ENCODE measurements at regions not wholly inside any gene's neighbourhood (a gene's known extent, or its start where the extent isn't known, plus 50 kb on each side); places are given as distances from the start of the nearest gene placed in this dataset.

DNA sequence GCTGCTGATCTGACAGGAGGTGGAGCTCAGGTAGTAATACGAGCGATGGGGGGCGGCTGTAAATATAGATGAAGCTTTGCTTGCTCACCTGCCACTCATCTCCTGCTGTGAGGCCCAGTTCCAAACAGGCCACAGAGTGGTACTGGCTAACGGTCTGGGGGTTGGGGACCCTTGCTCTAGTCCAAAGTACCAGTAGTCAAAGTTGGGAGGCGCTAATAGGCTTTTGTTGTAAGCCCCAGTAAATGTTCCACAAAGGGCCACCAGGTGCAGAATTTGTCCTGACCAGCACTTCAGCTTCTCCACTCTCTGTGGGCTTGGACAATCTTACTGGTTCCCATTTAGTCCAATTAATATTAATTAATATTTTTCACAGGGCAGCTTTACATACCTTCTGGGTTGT lies 206.6 kb downstream of the ACTR3B start:
- no peaks in the 10 kb centered on the region for H3K4me1 Mint-ChIP-seq (ENCODE audit: unreplicated experiment)
- H3K36me3 Mint-ChIP-seq (ENCODE audit: unreplicated experiment) = no peaks in the 10 kb centered on the region
- no peak overlapping the region for H3K27ac Mint-ChIP-seq (ENCODE audit: unreplicated experiment)

DNA sequence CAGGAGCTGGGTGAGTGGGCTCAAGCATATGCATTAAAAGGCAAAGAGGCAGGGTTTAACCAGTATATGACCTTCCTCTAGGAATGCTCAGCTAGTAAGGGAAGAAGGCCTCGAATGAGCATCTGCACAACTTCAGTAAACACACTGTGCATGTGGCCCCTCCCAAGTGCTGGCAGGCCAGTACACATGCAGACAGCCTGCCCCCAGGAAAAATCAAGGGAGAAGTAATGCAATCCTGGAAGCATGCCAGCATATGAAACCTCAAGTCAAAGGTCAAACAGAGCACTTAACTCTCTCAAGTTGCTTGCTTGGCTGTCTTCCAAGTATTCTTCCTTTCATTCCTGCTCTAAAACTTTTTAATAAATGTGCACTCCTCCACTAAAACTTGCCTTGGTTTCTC lies 208.4 kb downstream of the ACTR3B start:
- no peaks in the 10 kb centered on the region for H3K27me3 Mint-ChIP-seq (ENCODE audit: unreplicated experiment)
- TF ChIP-seq, protein P1, sequence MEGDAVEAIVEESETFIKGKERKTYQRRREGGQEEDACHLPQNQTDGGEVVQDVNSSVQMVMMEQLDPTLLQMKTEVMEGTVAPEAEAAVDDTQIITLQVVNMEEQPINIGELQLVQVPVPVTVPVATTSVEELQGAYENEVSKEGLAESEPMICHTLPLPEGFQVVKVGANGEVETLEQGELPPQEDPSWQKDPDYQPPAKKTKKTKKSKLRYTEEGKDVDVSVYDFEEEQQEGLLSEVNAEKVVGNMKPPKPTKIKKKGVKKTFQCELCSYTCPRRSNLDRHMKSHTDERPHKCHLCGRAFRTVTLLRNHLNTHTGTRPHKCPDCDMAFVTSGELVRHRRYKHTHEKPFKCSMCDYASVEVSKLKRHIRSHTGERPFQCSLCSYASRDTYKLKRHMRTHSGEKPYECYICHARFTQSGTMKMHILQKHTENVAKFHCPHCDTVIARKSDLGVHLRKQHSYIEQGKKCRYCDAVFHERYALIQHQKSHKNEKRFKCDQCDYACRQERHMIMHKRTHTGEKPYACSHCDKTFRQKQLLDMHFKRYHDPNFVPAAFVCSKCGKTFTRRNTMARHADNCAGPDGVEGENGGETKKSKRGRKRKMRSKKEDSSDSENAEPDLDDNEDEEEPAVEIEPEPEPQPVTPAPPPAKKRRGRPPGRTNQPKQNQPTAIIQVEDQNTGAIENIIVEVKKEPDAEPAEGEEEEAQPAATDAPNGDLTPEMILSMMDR (IDR thresholded peaks at IDR 0.05) = no peak
- peaks cover 44% of the 10 kb centered on the region for H3K9me3 Mint-ChIP-seq (ENCODE audit: unreplicated experiment)
- no peaks in the 10 kb centered on the region for H3K4me1 Mint-ChIP-seq (ENCODE audit: unreplicated experiment)
- DNase-seq (ENCODE audit: extremely low spot score, unreplicated experiment) = no peak
- no peaks in the 10 kb centered on the region for H3K36me3 Mint-ChIP-seq (ENCODE audit: unreplicated experiment)
- H3K27ac Mint-ChIP-seq (ENCODE audit: unreplicated experiment) = no peak overlapping the region
- no peak overlapping the region for H3K4me3 Mint-ChIP-seq (ENCODE audit: unreplicated experiment)

More for the DNA sequence above, 206.6 kb downstream of the ACTR3B start:
- H3K4me3 Mint-ChIP-seq (ENCODE audit: unreplicated experiment) = no peak overlapping the region
- TF ChIP-seq, protein P1 (IDR thresholded peaks at IDR 0.05) = no peak
- H3K9me3 Mint-ChIP-seq (ENCODE audit: unreplicated experiment) = peaks cover 37% of the 10 kb centered on the region
- no peak for DNase-seq (ENCODE audit: extremely low spot score, unreplicated experiment)
- no peaks in the 10 kb centered on the region for H3K27me3 Mint-ChIP-seq (ENCODE audit: unreplicated experiment)

DNA sequence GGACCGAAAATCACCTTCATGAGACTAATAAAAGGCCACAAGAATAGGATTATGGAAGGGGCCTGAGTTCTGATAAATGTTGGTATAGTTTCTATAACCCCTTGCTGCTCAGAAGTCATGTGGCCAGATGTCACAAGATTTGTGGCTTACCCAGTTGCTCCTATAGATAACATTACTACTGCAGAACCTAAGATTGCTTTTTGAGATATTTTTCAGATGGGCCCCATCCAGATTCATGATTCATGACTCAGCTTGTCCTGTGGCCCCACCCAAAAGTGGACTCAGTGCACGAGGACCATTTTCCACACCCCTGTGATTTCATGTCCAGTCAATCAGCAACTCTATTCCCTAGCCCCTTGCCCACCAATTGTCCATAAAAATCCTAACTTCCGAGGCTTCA lies 209.0 kb downstream of the ACTR3B start:
- no peak for DNase-seq (ENCODE audit: extremely low spot score, unreplicated experiment)
- H3K4me3 Mint-ChIP-seq (ENCODE audit: unreplicated experiment) = no peak overlapping the region
- TF ChIP-seq, protein P1 (IDR thresholded peaks at IDR 0.05) = no peak
- H3K27me3 Mint-ChIP-seq (ENCODE audit: unreplicated experiment) = no peaks in the 10 kb centered on the region
- H3K9me3 Mint-ChIP-seq (ENCODE audit: unreplicated experiment) = peaks cover 44% of the 10 kb centered on the region
- no peak overlapping the region for H3K27ac Mint-ChIP-seq (ENCODE audit: unreplicated experiment)
- no peaks in the 10 kb centered on the region for H3K36me3 Mint-ChIP-seq (ENCODE audit: unreplicated experiment)
- no peaks in the 10 kb centered on the region for H3K4me1 Mint-ChIP-seq (ENCODE audit: unreplicated experiment)

DNA sequence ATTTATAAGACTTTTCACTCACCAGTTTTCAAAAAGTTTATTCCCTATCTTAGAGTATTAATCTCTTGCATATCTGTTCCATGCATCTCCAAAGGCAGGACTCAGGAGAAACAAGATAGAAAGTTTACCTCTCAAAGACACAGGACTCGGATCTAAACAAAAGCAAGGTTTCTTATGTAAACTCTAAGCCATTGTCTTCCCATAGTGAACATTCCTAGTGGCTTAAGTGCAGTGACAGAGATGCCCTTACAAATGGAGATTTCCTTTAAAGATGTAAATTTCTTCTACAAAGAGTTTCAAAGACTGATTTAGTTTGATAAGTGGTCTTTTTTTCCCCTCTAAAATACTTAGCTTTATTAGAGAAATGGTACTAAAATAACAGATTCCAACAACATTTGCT lies 209.8 kb downstream of the ACTR3B start:
- Mint-ChIP-seq H3K4me3 (ENCODE audit: unreplicated experiment) (no peak overlapping the region), H3K27ac (ENCODE audit: unreplicated experiment) (no peak overlapping the region), H3K36me3 (ENCODE audit: unreplicated experiment) (no peaks in the 10 kb centered on the region), H3K4me1 (ENCODE audit: unreplicated experiment) (no peaks in the 10 kb centered on the region), H3K9me3 (ENCODE audit: unreplicated experiment) (peaks cover 44% of the 10 kb centered on the region), H3K27me3 (ENCODE audit: unreplicated experiment) (no peaks in the 10 kb centered on the region)
- TF ChIP-seq, protein P1 (IDR thresholded peaks at IDR 0.05) = no peak
- no peak for DNase-seq (ENCODE audit: extremely low spot score, unreplicated experiment)

DNA sequence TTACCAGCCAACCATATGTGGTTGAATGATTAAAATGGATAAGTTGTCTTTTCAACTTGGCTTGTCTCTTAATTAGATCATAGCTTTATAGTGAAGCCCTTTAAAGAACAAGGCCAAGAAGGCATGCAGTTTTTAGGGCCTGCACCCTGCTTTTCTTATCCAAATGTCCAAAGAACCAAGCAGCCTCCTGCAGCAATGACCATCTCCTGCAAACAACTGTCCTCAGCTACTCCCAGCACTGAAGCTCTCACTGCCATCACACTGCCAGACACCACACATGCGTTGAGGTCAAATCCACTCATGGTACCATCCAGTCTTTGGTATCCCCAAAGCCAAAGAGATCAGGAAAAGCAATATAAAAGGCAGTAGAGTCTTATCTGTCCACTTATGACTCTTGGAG lies 210.3 kb downstream of the ACTR3B start:
- H3K27ac Mint-ChIP-seq (ENCODE audit: unreplicated experiment) = no peak overlapping the region
- no peaks in the 10 kb centered on the region for H3K4me1 Mint-ChIP-seq (ENCODE audit: unreplicated experiment)
- H3K4me3 Mint-ChIP-seq (ENCODE audit: unreplicated experiment) = no peak overlapping the region
- no peaks in the 10 kb centered on the region for H3K27me3 Mint-ChIP-seq (ENCODE audit: unreplicated experiment)
- H3K36me3 Mint-ChIP-seq (ENCODE audit: unreplicated experiment) = no peaks in the 10 kb centered on the region
- H3K9me3 Mint-ChIP-seq (ENCODE audit: unreplicated experiment) = peaks cover 44% of the 10 kb centered on the region
- TF ChIP-seq, protein P1 (IDR thresholded peaks at IDR 0.05) = no peak
- no peak for DNase-seq (ENCODE audit: extremely low spot score, unreplicated experiment)

All from osteocyte (in vitro differentiated cells).